HG03457 (cell line): ENCODE measurements at regions not wholly inside any gene's neighbourhood (a gene's known extent, or its start where the extent isn't known, plus 50 kb on each side); places are given as distances from the start of the nearest gene placed in this dataset.

Experiments used
- ATAC-seq: cut with Tn5 transposase; IDR thresholded peaks from one replicate; pipeline ENCODE4 v1.9.1; 2021; ENCODE audit warnings: moderate number of reproducible peaks; ENCODE audit not compliant: unreplicated experiment

GRCh38 chr5:96284727-96285389 lies 148.2 kb downstream of the PCSK1 start:
- no peak for ATAC-seq

- no peak for ATAC-seq
Measured at GRCh38 chr5:96283589-96283988, 149.5 kb downstream of the PCSK1 start.

- no peak for ATAC-seq
Measured at GRCh38 chr5:96282020-96282419, 151.0 kb downstream of the PCSK1 start.

- no peak for ATAC-seq
Measured at GRCh38 chr5:96280946-96281393, 152.1 kb downstream of the PCSK1 start.

- peak; percentile 72 for ATAC-seq
Measured at GRCh38 chr5:96279801-96280542, 153.1 kb downstream of the PCSK1 start.

- ATAC-seq, result no peak
Measured at GRCh38 chr5:96278981-96279380, 154.1 kb downstream of the PCSK1 start.

- ATAC-seq, result no peak
Measured at GRCh38 chr5:96275051-96275450, 158.0 kb downstream of the PCSK1 start.

GRCh38 chr5:96265487-96265886 lies 167.6 kb downstream of the PCSK1 start:
- ATAC-seq, result no peak

- no peak for ATAC-seq
Measured at GRCh38 chr5:96264047-96264446, 169.0 kb downstream of the PCSK1 start.

- no peak for ATAC-seq
Measured at GRCh38 chr5:96262105-96262504, 170.9 kb downstream of the PCSK1 start.

- no peak for ATAC-seq
Measured at GRCh38 chr5:96260009-96260408, 173.0 kb downstream of the PCSK1 start.

GRCh38 chr5:96259151-96259772 lies 173.8 kb downstream of the PCSK1 start:
- ATAC-seq, result no peak

- ATAC-seq, result no peak
Measured at GRCh38 chr5:96258692-96259091, 174.4 kb downstream of the PCSK1 start.

GRCh38 chr5:96257904-96258303 lies 175.1 kb downstream of the PCSK1 start:
- ATAC-seq, result no peak

- ATAC-seq, result no peak
Measured at GRCh38 chr5:96256795-96257470, 176.1 kb downstream of the PCSK1 start.

- ATAC-seq, result no peak
Measured at GRCh38 chr5:96254980-96255691, 177.9 kb downstream of the PCSK1 start.

GRCh38 chr5:96253140-96253539 lies 179.9 kb downstream of the PCSK1 start:
- no peak for ATAC-seq

GRCh38 chr5:96252596-96252995 lies 180.5 kb downstream of the PCSK1 start:
- ATAC-seq, result no peak

GRCh38 chr5:96250782-96251181 lies 182.3 kb downstream of the PCSK1 start:
- no peak for ATAC-seq

- no peak for ATAC-seq
Measured at GRCh38 chr5:96248131-96248530, 184.9 kb downstream of the PCSK1 start.

GRCh38 chr5:96247708-96248107 lies 185.3 kb downstream of the PCSK1 start:
- no peak for ATAC-seq
